ENCODE measurements at regions not wholly inside any gene's neighbourhood (a gene's known extent, or its start where the extent isn't known, plus 50 kb on each side); places are given as distances from the start of the nearest gene placed in this dataset.

- DNase-seq: no peak
These were observed 209.7 kb upstream of the ARHGAP24 start for GRCh38 chr4:85265234-85265633.

GRCh38 chr4:85268188-85268587 lies 206.8 kb upstream of the ARHGAP24 start:
- no peak for DNase-seq

GRCh38 chr4:85268961-85269360 lies 206.0 kb upstream of the ARHGAP24 start:
- no peak for DNase-seq

GRCh38 chr4:85274955-85275354 lies 200.0 kb upstream of the ARHGAP24 start:
- no peak for DNase-seq

GRCh38 chr4:85280963-85281362 lies 194.0 kb upstream of the ARHGAP24 start:
- no peak for DNase-seq

GRCh38 chr4:85291226-85291625 lies 183.7 kb upstream of the ARHGAP24 start:
- DNase-seq: no peak

GRCh38 chr4:85298037-85298436 lies 176.9 kb upstream of the ARHGAP24 start:
- no peak for DNase-seq

- DNase-seq: no peak
These were observed 172.7 kb upstream of the ARHGAP24 start for GRCh38 chr4:85302193-85302736.

GRCh38 chr4:85302756-85303155 lies 172.2 kb upstream of the ARHGAP24 start:
- DNase-seq: peak; percentile 9

GRCh38 chr4:85318415-85318814 lies 156.5 kb upstream of the ARHGAP24 start:
- no peak for DNase-seq

- no peak for DNase-seq
These were observed 116.1 kb upstream of the ARHGAP24 start for GRCh38 chr4:85358831-85359230.

- no peak for DNase-seq
These were observed 112.4 kb upstream of the ARHGAP24 start for GRCh38 chr4:85362550-85362949.

GRCh38 chr4:85367815-85368214 lies 107.1 kb upstream of the ARHGAP24 start:
- no peak for DNase-seq

- no peak for DNase-seq
These were observed 106.7 kb upstream of the ARHGAP24 start for GRCh38 chr4:85368240-85368639.

- no peak for DNase-seq
These were observed 106.0 kb upstream of the ARHGAP24 start for GRCh38 chr4:85368932-85369331.

GRCh38 chr4:85369703-85370380 lies 105.1 kb upstream of the ARHGAP24 start:
- DNase-seq: no peak

GRCh38 chr4:85370400-85371032 lies 104.4 kb upstream of the ARHGAP24 start:
- DNase-seq: peak; percentile 61

- DNase-seq: peak; percentile 51
These were observed 102.0 kb upstream of the ARHGAP24 start for GRCh38 chr4:85372966-85373365.

GRCh38 chr4:85376285-85376684 lies 98.7 kb upstream of the ARHGAP24 start:
- no peak for DNase-seq

- DNase-seq: no peak
These were observed 93.0 kb upstream of the ARHGAP24 start for GRCh38 chr4:85381968-85382367.

GRCh38 chr4:85391071-85391470 lies 83.9 kb upstream of the ARHGAP24 start:
- peak; percentile 86 for DNase-seq

- DNase-seq: peak; percentile 39
These were observed 83.2 kb upstream of the ARHGAP24 start for GRCh38 chr4:85391589-85392410.

- DNase-seq: no peak
These were observed 81.7 kb upstream of the ARHGAP24 start for GRCh38 chr4:85393201-85393600.
